ENCODE measurements at regions not wholly inside any gene's neighbourhood (a gene's known extent, or its start where the extent isn't known, plus 50 kb on each side); places are given as distances from the start of the nearest gene placed in this dataset.

DNA sequence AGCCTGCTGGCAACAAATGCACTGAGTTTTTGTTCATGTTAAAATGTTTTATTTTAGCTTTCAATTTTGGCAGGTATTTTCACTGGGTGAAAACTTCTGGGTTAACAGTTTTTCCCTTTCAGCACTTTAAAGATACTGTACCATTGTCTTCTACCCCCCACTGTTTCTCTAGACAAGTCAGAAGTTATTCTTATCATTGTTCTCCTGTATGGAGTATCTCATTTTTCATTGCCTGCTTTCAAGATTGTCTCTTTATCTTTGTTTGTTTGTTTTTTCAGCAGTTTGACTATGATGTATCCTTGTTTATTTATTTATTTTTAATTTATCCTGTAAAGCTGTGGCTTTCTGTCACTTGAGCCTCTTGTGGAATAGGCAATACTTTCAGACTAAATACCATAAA, 277.0 kb downstream of the ICOS start:
- no peaks in the 10 kb centered on the region for H3F3A ChIP-seq (replicated peaks; ENCODE audit: low read depth)
- no peaks in the 10 kb centered on the region for H3K79me2 ChIP-seq (replicated peaks; ENCODE audit: insufficient read depth)
- Mint-ChIP-seq H3K4me3 (no peak overlapping the region), H3K9me3 (peaks cover 13% of the 10 kb centered on the region; the same call in 2 of the 3 replicates), H3K27ac (no peak overlapping the region), H3K27me3 (ENCODE audit: insufficient read depth, low read depth, poor library complexity) (peaks cover 4% of the 10 kb centered on the region), H3K4me1 (no peaks in the 10 kb centered on the region), H3K36me3 (ENCODE audit: low read depth) (peaks cover 11% of the 10 kb centered on the region; the same call in 2 of the 3 replicates)
- ATAC-seq = no peak
- no peaks in the 10 kb centered on the region for H3K27me3 ChIP-seq (ENCODE audit: insufficient read depth)
- TF ChIP-seq ZNF331 (CRISPR knock-in tag; IDR thresholded peaks at IDR 0.05; ENCODE audit: low read depth) (no peak), JUNB (IDR thresholded peaks at IDR 0.05; ENCODE audit: unreplicated experiment) (no peak), STAT1 (IDR thresholded peaks at IDR 0.05; ENCODE audit: unreplicated experiment) (no peak), EZH2 (IDR thresholded peaks at IDR 0.05; ENCODE audit: low read depth, unreplicated experiment) (no peak)
- H3K4me1 ChIP-seq (ENCODE audit: insufficient read depth) = no peaks in the 10 kb centered on the region
- no peak overlapping the region for H3K4me2 ChIP-seq
- H2AFZ ChIP-seq = no peak overlapping the region
- no peak overlapping the region for H3K4me3 ChIP-seq
- 0 out of 2 replicates have a peak, but pooled peaks cover 3% of the 10 kb centered on the region for H3K9me2 ChIP-seq (ENCODE audit: insufficient read depth)
- H3K27ac ChIP-seq (ENCODE audit: low read depth) = no peak overlapping the region
- H3K36me3 ChIP-seq (ENCODE audit: insufficient read depth) = no peaks in the 10 kb centered on the region
- no peaks in the 10 kb centered on the region for H4K20me1 ChIP-seq (replicated peaks; ENCODE audit: insufficient read depth)
- DNase-seq (ENCODE audit: low spot score) = no peak

GRCh38 chr2:204218040-204218439, 281.5 kb downstream of the ICOS start:
- Histone ChIP-seq H3K4me2 (no peak overlapping the region), H3K9me2 (ENCODE audit: insufficient read depth) (0 out of 2 replicates have a peak, but pooled peaks cover 3% of the 10 kb centered on the region), H2AFZ (no peak overlapping the region), H4K20me1 (replicated peaks; ENCODE audit: insufficient read depth) (no peaks in the 10 kb centered on the region), H3K36me3 (ENCODE audit: insufficient read depth) (no peaks in the 10 kb centered on the region), H3K4me3 (no peak overlapping the region), H3K4me1 (ENCODE audit: insufficient read depth) (no peaks in the 10 kb centered on the region), H3K27ac (ENCODE audit: low read depth) (no peak overlapping the region), H3K27me3 (ENCODE audit: insufficient read depth) (no peaks in the 10 kb centered on the region), H3K79me2 (replicated peaks; ENCODE audit: insufficient read depth) (no peaks in the 10 kb centered on the region), H3F3A (replicated peaks; ENCODE audit: low read depth) (no peaks in the 10 kb centered on the region)
- no peaks in the 10 kb centered on the region for H3K4me1 Mint-ChIP-seq
- no peak overlapping the region for H3K27ac Mint-ChIP-seq
- peaks cover 14% of the 10 kb centered on the region; the same call in 2 of the 3 replicates for H3K9me3 Mint-ChIP-seq
- H3K4me3 Mint-ChIP-seq = no peak overlapping the region
- DNase-seq (ENCODE audit: low spot score) = no peak
- peaks cover 11% of the 10 kb centered on the region; the same call in 2 of the 3 replicates for H3K36me3 Mint-ChIP-seq (ENCODE audit: low read depth)
- no peak for TF ChIP-seq ZNF331 (CRISPR knock-in tag; IDR thresholded peaks at IDR 0.05; ENCODE audit: low read depth)
- no peak for TF ChIP-seq EZH2 (IDR thresholded peaks at IDR 0.05; ENCODE audit: low read depth, unreplicated experiment)
- no peak for TF ChIP-seq REST (IDR thresholded peaks at IDR 0.05; ENCODE audit: unreplicated experiment)
- no peak for TF ChIP-seq CREB1 (CRISPR knock-in tag; IDR thresholded peaks at IDR 0.05; ENCODE audit: low read depth)
- TF ChIP-seq JUNB (IDR thresholded peaks at IDR 0.05; ENCODE audit: unreplicated experiment) = no peak
- no peak for TF ChIP-seq ETS1 (IDR thresholded peaks at IDR 0.05)
- no peak for TF ChIP-seq NANOG (IDR thresholded peaks at IDR 0.05; ENCODE audit: borderline replicate concordance)
- TF ChIP-seq EZH2phosphoT487 (IDR thresholded peaks at IDR 0.05; ENCODE audit: unreplicated experiment) = no peak
- TF ChIP-seq CTCF (conservative IDR thresholded peaks at IDR 0.05; ENCODE audit: low read depth in 2 of 2) = no peak
- TF ChIP-seq POLR2AphosphoS5 (IDR thresholded peaks at IDR 0.05; ENCODE audit: low read depth) = no peak
- ATAC-seq = no peak
- H3K27me3 Mint-ChIP-seq (ENCODE audit: insufficient read depth, low read depth, poor library complexity) = peaks cover 10% of the 10 kb centered on the region

Measured in GM23338 (cell line).